CD14-positive monocyte (primary cell): ENCODE measurements at regions not wholly inside any gene's neighbourhood (a gene's known extent, or its start where the extent isn't known, plus 50 kb on each side); places are given as distances from the start of the nearest gene placed in this dataset.

Experiments used
- DNase-seq, 3 donors: peaks; one replicate each; pipeline ENCODE4 v3.0.0-alpha.2; 2011 to 2022
- H2AFZ ChIP-seq: 2 replicates; pipeline ENCODE4 v1.6.0; 2012; ENCODE audit warnings: mild to moderate bottlenecking, low read depth, low read length, inconsistent platforms; ENCODE audit not compliant: insufficient read depth, poor library complexity, severe bottlenecking
- H3K27ac ChIP-seq, 2 donors: 1 replicate in 1 of 2; 2 replicates in 1 of 2; pipeline ENCODE4 v1.5.1; 2012 to 2013; ENCODE audit warnings: low read length in 2 of 2, control low read depth in 1 of 2, inconsistent platforms in 1 of 2, low read depth in 1 of 2, mild to moderate bottlenecking in 1 of 2
- H3K27me3 ChIP-seq, 2 donors: one replicate each; pipeline versions ENCODE4 v1.6.0 to v1.6.1; 2011 to 2013; ENCODE audit warnings: low read length in 2 of 2; ENCODE audit not compliant: control insufficient read depth in 2 of 2, insufficient read depth in 2 of 2
- H3K36me3 ChIP-seq, 2 donors: replicated peaks in 1 of 2; 1 replicate in 1 of 2; 2 replicates in 1 of 2; pipeline versions ENCODE4 v1.5.1 to v1.6.1; 2012 to 2013; ENCODE audit warnings: low read length in 2 of 2, control low read depth in 1 of 2, inconsistent platforms in 1 of 2, mild to moderate bottlenecking in 1 of 2; ENCODE audit not compliant: insufficient read depth in 2 of 2, control insufficient read depth in 1 of 2
- H3K4me1 ChIP-seq, 2 donors: 1 replicate in 1 of 2; 2 replicates in 1 of 2; pipeline versions ENCODE4 v1.5.1 to v1.6.1; 2012 to 2013; ENCODE audit warnings: low read length in 2 of 2, control low read depth in 1 of 2, inconsistent platforms in 1 of 2, mild to moderate bottlenecking in 1 of 2, moderate library complexity in 1 of 2; ENCODE audit not compliant: insufficient read depth in 2 of 2, control insufficient read depth in 1 of 2
- H3K4me2 ChIP-seq: replicated peaks from 2 replicates; pipeline ENCODE3; 2012; ENCODE audit warnings: low read length, moderate library complexity, mild to moderate bottlenecking; ENCODE audit not compliant: poor library complexity, severe bottlenecking; ENCODE audit errors: extremely low read depth
- H3K4me3 ChIP-seq, 3 experiments: fragments of 200-600 bp in 1 of 3; sonication (generic) in 1 of 3; replicated peaks in 1 of 3; 1 replicate in 2 of 3; 2 replicates in 1 of 3; pipeline ENCODE4 v1.5.1; 2011 to 2013; ENCODE audit warnings: low read length in 3 of 3, mild to moderate bottlenecking in 3 of 3, control low read depth in 2 of 3, low read depth in 2 of 3, inconsistent platforms in 1 of 3, moderate library complexity in 1 of 3
- H3K79me2 ChIP-seq: 2 replicates; pipeline ENCODE4 v1.6.0; 2012; ENCODE audit warnings: mild to moderate bottlenecking, control low read depth, inconsistent platforms, low read length, moderate library complexity; ENCODE audit not compliant: insufficient read depth
- H3K9ac ChIP-seq: 2 replicates; pipeline ENCODE4 v1.6.0; 2017; ENCODE audit warnings: low read length, mild to moderate bottlenecking; ENCODE audit not compliant: insufficient read depth, poor library complexity, severe bottlenecking
- H3K9me3 ChIP-seq, 2 donors: replicated peaks in 1 of 2; 1 replicate in 1 of 2; 2 replicates in 1 of 2; pipeline versions ENCODE4 v1.5.1 to v1.6.1; 2012 to 2013; ENCODE audit warnings: low read length in 2 of 2, control low read depth in 1 of 2; ENCODE audit not compliant: control insufficient read depth in 1 of 2, insufficient read depth in 1 of 2
- H4K20me1 ChIP-seq: 2 replicates; pipeline ENCODE4 v1.6.0; 2012; ENCODE audit warnings: mild to moderate bottlenecking, low read length, control low read depth, moderate library complexity; ENCODE audit not compliant: insufficient read depth
- H3K27ac Mint-ChIP-seq, 7 donors: one replicate each; pipeline ENCODE4 v1.8.0; 2020; ENCODE audit warnings: mild to moderate bottlenecking in 7 of 7, mixed read lengths in 7 of 7, moderate library complexity in 6 of 7, inconsistent platforms in 2 of 7
- H3K27me3 Mint-ChIP-seq, 3 donors: one replicate each; pipeline ENCODE4 v1.8.0; 2021 to 2022; ENCODE audit warnings: low read depth in 3 of 3, mild to moderate bottlenecking in 3 of 3, mixed read lengths in 3 of 3, moderate library complexity in 3 of 3, inconsistent platforms in 1 of 3
- H3K36me3 Mint-ChIP-seq, 2 donors: one replicate each; pipeline ENCODE4 v1.8.0; 2020; ENCODE audit warnings: mixed read lengths in 2 of 2, inconsistent platforms in 1 of 2, mild to moderate bottlenecking in 1 of 2
- H3K4me1 Mint-ChIP-seq: one replicate; pipeline ENCODE4 v1.8.0; 2020; ENCODE audit warnings: mild to moderate bottlenecking, mixed read lengths
- H3K4me3 Mint-ChIP-seq, 2 donors: one replicate each; pipeline ENCODE4 v1.8.0; 2020; ENCODE audit warnings: mild to moderate bottlenecking in 2 of 2, mixed read lengths in 2 of 2, moderate library complexity in 1 of 2
- H3K9me3 Mint-ChIP-seq, 7 donors: one replicate each; pipeline ENCODE4 v1.8.0; 2020 to 2022; ENCODE audit warnings: mixed read lengths in 7 of 7, mild to moderate bottlenecking in 6 of 7, moderate library complexity in 6 of 7, inconsistent platforms in 2 of 7
- WGBS: methylation state at CpG from one replicate; pipeline ENCODE4 v1.1.5; 2013; ENCODE audit warnings: missing lambda C conversion rate; ENCODE audit not compliant: insufficient coverage; 5-methylcytosine and 5-hydroxymethylcytosine counted together
- intact Hi-C, 2 donors: fragments of 100-400 bp; cut with micrococcal nuclease; formaldehyde crosslinking; loops; one replicate each; pipeline versions ENCODE4 v1.15.0 to v1.15.1; 2023
- TF ChIP-seq, protein P1 (sequence below): fragments of 200-600 bp; IDR thresholded peaks from one replicate; pipeline ENCODE4 v1.8.0; 2022; ENCODE audit warnings: antibody characterized with exemption, mild to moderate bottlenecking

DNA sequence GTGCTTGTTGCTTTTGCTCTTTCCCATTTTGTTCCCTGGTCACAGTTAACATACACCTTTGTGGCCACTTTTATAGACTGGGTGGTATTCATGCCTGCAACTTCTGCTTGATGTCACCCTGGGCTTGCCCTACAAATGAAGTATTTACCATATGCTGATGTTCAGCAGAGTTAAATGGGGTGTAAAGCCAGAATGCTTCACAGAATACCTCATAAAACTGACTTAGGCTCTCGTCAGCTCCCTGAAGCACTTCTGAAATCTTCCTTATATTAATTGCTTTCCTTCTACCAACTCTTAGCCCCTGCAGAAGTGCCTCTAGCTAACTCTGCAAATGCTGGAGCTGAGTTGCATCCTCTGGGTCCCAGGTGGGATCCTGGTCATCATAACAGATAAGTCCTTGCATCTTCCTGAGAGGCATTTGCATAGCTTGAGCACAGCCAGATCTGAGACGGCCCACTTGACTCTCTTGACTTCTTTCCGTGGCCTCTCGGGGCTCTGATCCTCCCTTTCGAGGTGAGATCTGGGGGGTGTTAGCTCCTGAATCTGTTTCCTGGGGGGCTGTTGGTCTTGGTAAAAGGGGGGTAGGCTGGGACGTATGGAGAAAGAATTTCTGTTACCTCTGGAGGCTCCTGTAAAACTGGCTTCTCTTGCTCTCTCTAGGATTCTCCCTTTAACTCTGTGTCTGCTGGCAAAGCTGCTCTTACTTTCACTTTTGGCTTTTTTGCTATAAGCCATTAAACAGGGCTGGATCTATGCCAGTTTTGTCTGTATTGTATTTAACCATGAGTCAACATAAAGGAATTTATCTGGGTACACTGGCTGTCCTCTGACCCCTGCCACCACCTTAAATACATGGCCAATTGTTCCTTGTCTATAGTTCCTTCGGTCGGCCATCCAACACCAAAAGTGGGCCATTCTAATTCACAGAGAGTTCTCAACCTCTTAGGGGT, 223.0 kb upstream of the SYNCRIP start:
- no peak for DNase-seq
- Histone ChIP-seq H3K27me3 (no peaks in the 10 kb centered on the region), H3K9ac (no peak overlapping the region), H3K9me3 (no peaks in the 10 kb centered on the region), H3K4me1 (no peaks in the 10 kb centered on the region), H3K4me3 (peak overlapping the region in 2 of 3 experiments; percentile 37 to 61), H2AFZ (peak overlapping the region; percentile 65), H3K27ac (no peak overlapping the region), H3K36me3 (no peaks in the 10 kb centered on the region), H3K79me2 (no peaks in the 10 kb centered on the region), H3K4me2 (peak overlapping the region; percentile 54), H4K20me1 (no peaks in the 10 kb centered on the region)
- H3K9me3 Mint-ChIP-seq, result peaks cover 0 to 6% (median 2%) of the 10 kb centered on the region in 7 donors
- H3K27me3 Mint-ChIP-seq, result peaks cover 0 to 4% (median 0%) of the 10 kb centered on the region in 3 donors
- intact Hi-C loops, result no loop called here
- H3K4me1 Mint-ChIP-seq, result no peaks in the 10 kb centered on the region
- WGBS, result 64% methylated on average over 5 of the region's 8 CpGs
- no peak overlapping the region for H3K4me3 Mint-ChIP-seq
- H3K27ac Mint-ChIP-seq, result no peak overlapping the region
- TF ChIP-seq, protein P1, sequence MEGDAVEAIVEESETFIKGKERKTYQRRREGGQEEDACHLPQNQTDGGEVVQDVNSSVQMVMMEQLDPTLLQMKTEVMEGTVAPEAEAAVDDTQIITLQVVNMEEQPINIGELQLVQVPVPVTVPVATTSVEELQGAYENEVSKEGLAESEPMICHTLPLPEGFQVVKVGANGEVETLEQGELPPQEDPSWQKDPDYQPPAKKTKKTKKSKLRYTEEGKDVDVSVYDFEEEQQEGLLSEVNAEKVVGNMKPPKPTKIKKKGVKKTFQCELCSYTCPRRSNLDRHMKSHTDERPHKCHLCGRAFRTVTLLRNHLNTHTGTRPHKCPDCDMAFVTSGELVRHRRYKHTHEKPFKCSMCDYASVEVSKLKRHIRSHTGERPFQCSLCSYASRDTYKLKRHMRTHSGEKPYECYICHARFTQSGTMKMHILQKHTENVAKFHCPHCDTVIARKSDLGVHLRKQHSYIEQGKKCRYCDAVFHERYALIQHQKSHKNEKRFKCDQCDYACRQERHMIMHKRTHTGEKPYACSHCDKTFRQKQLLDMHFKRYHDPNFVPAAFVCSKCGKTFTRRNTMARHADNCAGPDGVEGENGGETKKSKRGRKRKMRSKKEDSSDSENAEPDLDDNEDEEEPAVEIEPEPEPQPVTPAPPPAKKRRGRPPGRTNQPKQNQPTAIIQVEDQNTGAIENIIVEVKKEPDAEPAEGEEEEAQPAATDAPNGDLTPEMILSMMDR, result no peak
- H3K36me3 Mint-ChIP-seq, result no peaks in the 10 kb centered on the region

- H3K4me1 Mint-ChIP-seq, result no peaks in the 10 kb centered on the region
- no peaks in the 10 kb centered on the region for H3K36me3 ChIP-seq
- no peaks in the 10 kb centered on the region for H4K20me1 ChIP-seq
- TF ChIP-seq, protein P1, result no peak
- no peak overlapping the region for H3K27ac ChIP-seq
- no peaks in the 10 kb centered on the region for H3K27me3 ChIP-seq
- no peaks in the 10 kb centered on the region for H3K9me3 ChIP-seq
- no peaks in the 10 kb centered on the region for H3K79me2 ChIP-seq
- H3K4me3 ChIP-seq, result no peak overlapping the region
- WGBS, result 79% methylated on average over 4 of the region's 7 CpGs
- H3K36me3 Mint-ChIP-seq, result no peaks in the 10 kb centered on the region
- intact Hi-C loops, result no loop called here
- H3K9ac ChIP-seq, result no peak overlapping the region
- H3K4me3 Mint-ChIP-seq, result no peak overlapping the region
- H3K9me3 Mint-ChIP-seq, result peaks cover 0 to 6% (median 6%) of the 10 kb centered on the region in 7 donors
- no peak overlapping the region for H3K4me2 ChIP-seq
- no peak overlapping the region for H2AFZ ChIP-seq
- H3K27me3 Mint-ChIP-seq, result peaks cover 0 to 6% (median 0%) of the 10 kb centered on the region in 3 donors
- DNase-seq, result no peak
- H3K27ac Mint-ChIP-seq, result no peak overlapping the region
- no peaks in the 10 kb centered on the region for H3K4me1 ChIP-seq
Observed at GRCh38 chr6:85864453-85865401, 222.0 kb upstream of the SYNCRIP start.
